HCT116 (cell line): ENCODE measurements at regions not wholly inside any gene's neighbourhood (a gene's known extent, or its start where the extent isn't known, plus 50 kb on each side); places are given as distances from the start of the nearest gene placed in this dataset.

Source experiments
- ATAC-seq: fragments of 200-7000 bp; cut with Tn5 transposase; 2 replicates; pipeline ENCODE4 v1.9.1; 2020; ENCODE audit warnings: mild to moderate bottlenecking, moderate library complexity
- BruUV-seq: library from RNA; stranded (reverse); fragments of 400-500 nt; replicated peaks from 2 replicates; lab custom pipeline; 2021; lab: Mats Ljungman, UMichigan
- CTCF ChIA-PET: fragments of 300-600 bp; sonication (Branson Sonifier 250); formaldehyde crosslinking; loops from one replicate; lab custom pipeline; 2021; ENCODE audit warnings: antibody characterized with exemption; lab: Charles Lee
- POLR2A ChIA-PET: fragments of 300-600, 350-600 bp; sonication (Branson Sonifier 250); formaldehyde crosslinking; loops from one replicate; lab custom pipeline; 2021; ENCODE audit warnings: antibody characterized with exemption; lab: Charles Lee
- RAD21 ChIA-PET, 2 experiments: fragments of 300-600 bp; sonication (Branson Sonifier 250); formaldehyde crosslinking; loops; one replicate each; lab custom pipeline; 2023; ENCODE audit warnings: low total read pairs in 2 of 2; ENCODE audit not compliant: uncharacterized antibody in 2 of 2, unreplicated experiment in 2 of 2, low non-redundant PET in 1 of 2; lab: Charles Lee
- DNase-seq: peaks from one replicate; pipeline ENCODE4 v3.0.0-alpha.2; 2010; ENCODE audit warnings: low read depth, low spot score
- H2AFZ ChIP-seq: fragments of 200-600 bp; shearing (Covaris generic), sonication (generic); 2 replicates; pipeline ENCODE4 v1.6.1; 2017; ENCODE audit warnings: low read depth, mixed run types, mixed read lengths, antibody characterized with exemption, low read length; ENCODE audit not compliant: poor library complexity, severe bottlenecking
- H3K27ac ChIP-seq: 2 replicates; pipeline ENCODE4 v1.5.1; 2012; ENCODE audit warnings: low read depth, low read length
- H3K27me3 ChIP-seq: fragments of 200-600 bp; sonication (generic); 2 replicates; pipeline ENCODE4 v1.6.1; 2016; ENCODE audit warnings: mixed run types, low read length, mixed read lengths; ENCODE audit not compliant: insufficient read depth
- H3K36me3 ChIP-seq, 2 experiments: fragments of 200-500 bp in 1 of 2; fragments of 200-600 bp in 1 of 2; sonication (Bioruptor generic) in 1 of 2; sonication (generic) in 1 of 2; 2 replicates each; pipeline versions ENCODE4 v1.5.1 to v1.6.1; 2014 to 2016; ENCODE audit warnings: low read length in 2 of 2, inconsistent platforms in 1 of 2, mixed read lengths in 1 of 2, mixed run types in 1 of 2; ENCODE audit not compliant: insufficient read depth in 2 of 2, control insufficient read depth in 1 of 2
- H3K4me1 ChIP-seq, 2 experiments: fragments of 200-600 bp in 1 of 2; sonication (generic) in 1 of 2; 2 replicates each; pipeline versions ENCODE4 v1.5.1 to v1.6.1; 2012 to 2017; ENCODE audit warnings: low read length in 2 of 2, inconsistent platforms in 1 of 2, mild to moderate bottlenecking in 1 of 2, mixed read lengths in 1 of 2, mixed run types in 1 of 2, moderate library complexity in 1 of 2; ENCODE audit not compliant: insufficient read depth in 2 of 2, control insufficient read depth in 1 of 2
- H3K4me2 ChIP-seq: fragments of 200-600 bp; sonication (generic); 2 replicates; pipeline ENCODE4 v1.6.1; 2017; ENCODE audit warnings: mixed run types, low read length, mixed read lengths
- H3K4me3 ChIP-seq, 2 experiments: fragments of 200-600 bp in 1 of 2; sonication (generic) in 1 of 2; replicated peaks in 1 of 2; 2 replicates each; pipeline ENCODE4 v1.5.1; 2011 to 2016; ENCODE audit warnings: low read length in 2 of 2, control low read depth in 1 of 2, low read depth in 1 of 2, mild to moderate bottlenecking in 1 of 2, mixed read lengths in 1 of 2, mixed run types in 1 of 2
- H3K79me2 ChIP-seq: fragments of 200-600 bp; sonication (generic); 2 replicates; pipeline ENCODE4 v1.6.1; 2017; ENCODE audit warnings: mild to moderate bottlenecking, mixed run types, low read length, moderate library complexity, mixed read lengths; ENCODE audit not compliant: insufficient read depth
- H3K9ac ChIP-seq: fragments of 200-600 bp; sonication (generic); 2 replicates; pipeline ENCODE4 v1.6.1; 2016; ENCODE audit warnings: low read length, mixed read lengths
- H3K9me2 ChIP-seq: fragments of 200-600 bp; sonication (generic), shearing (Covaris generic); 2 replicates; pipeline ENCODE4 v1.6.1; 2017; ENCODE audit warnings: mixed run types, mild to moderate bottlenecking, moderate library complexity; ENCODE audit not compliant: insufficient read depth
- H3K9me3 ChIP-seq, 2 experiments: fragments of 200-500 bp in 1 of 2; fragments of 200-600 bp in 1 of 2; sonication (Bioruptor generic) in 1 of 2; sonication (generic) in 1 of 2; 2 replicates each; pipeline ENCODE4 v1.6.1; 2014 to 2017; ENCODE audit warnings: low read length in 2 of 2, mixed read lengths in 2 of 2, inconsistent platforms in 1 of 2, low read depth in 1 of 2, mild to moderate bottlenecking in 1 of 2, mixed run types in 1 of 2, moderate library complexity in 1 of 2; ENCODE audit not compliant: control insufficient read depth in 1 of 2, insufficient read depth in 1 of 2
- H4K20me1 ChIP-seq: fragments of 200-600 bp; sonication (generic), shearing (Covaris generic); 2 replicates; pipeline ENCODE4 v1.6.1; 2017; ENCODE audit warnings: mixed run types, mild to moderate bottlenecking, moderate library complexity; ENCODE audit not compliant: insufficient read depth
- CBX3 ChIP-seq: IDR thresholded peaks from 2 replicates; pipeline ENCODE4 v1.6.1; 2012; ENCODE audit warnings: low read depth
- CEBPB ChIP-seq: IDR thresholded peaks from 2 replicates; pipeline ENCODE4 v1.6.1; 2012; ENCODE audit warnings: low read depth
- ELF1 ChIP-seq: IDR thresholded peaks from 2 replicates; pipeline ENCODE4 v1.6.1; 2012; ENCODE audit warnings: low read depth, borderline replicate concordance
- EZH2 ChIP-seq: fragments of 200-600 bp; sonication (generic); IDR thresholded peaks from 2 replicates; pipeline ENCODE4 v1.6.1; 2017; ENCODE audit warnings: antibody characterized with exemption, mixed run types
- EZH2phosphoT487 ChIP-seq: fragments of 200-600 bp; IDR thresholded peaks from 2 replicates; pipeline ENCODE4 v1.6.1; 2018; ENCODE audit warnings: antibody characterized with exemption, borderline replicate concordance
- POLR2A ChIP-seq: IDR thresholded peaks from 2 replicates; pipeline ENCODE4 v1.7.0; 2011; ENCODE audit warnings: borderline replicate concordance; ENCODE audit not compliant: insufficient read depth, insufficient read length; ENCODE audit errors: extremely low read depth
- POLR2AphosphoS5 ChIP-seq: IDR thresholded peaks from 2 replicates; pipeline ENCODE4 v1.6.1; 2011; ENCODE audit warnings: mild to moderate bottlenecking, low read depth, low read length, moderate library complexity
- RAD21 ChIP-seq: IDR thresholded peaks from 2 replicates; pipeline ENCODE4 v1.6.1; 2012; ENCODE audit warnings: low read depth, mild to moderate bottlenecking
- SIN3A ChIP-seq: IDR thresholded peaks from 2 replicates; pipeline ENCODE4 v1.6.1; 2012; ENCODE audit warnings: low read depth
- ZFX ChIP-seq: fragments of 450-650 bp; IDR thresholded peaks from 2 replicates; pipeline ENCODE4 v1.6.1; 2017
- ZNF274 ChIP-seq: fragments of 200-500 bp; sonication (Bioruptor generic); IDR thresholded peaks from 2 replicates; pipeline ENCODE4 v1.6.1; 2014; ENCODE audit warnings: mild to moderate bottlenecking, low read depth, low read length, inconsistent platforms
- intact Hi-C: fragments of 100-400 bp; cut with micrococcal nuclease; formaldehyde crosslinking; loops from 2 replicates; pipeline ENCODE4 v1.10.0; 2022
- TF ChIP-seq, protein P1 (sequence below): IDR thresholded peaks from 2 replicates; pipeline ENCODE4 v1.6.1; 2012
- TF ChIP-seq, protein P2 (sequence below), 3 experiments: fragments of 200-600 bp in 1 of 3; sonication (generic) in 1 of 3; IDR thresholded peaks in 2 of 3; conservative IDR thresholded peaks in 1 of 3; 2 replicates each; pipeline ENCODE4 v1.5.1; 2012 to 2017; ENCODE audit warnings: low read depth in 2 of 3, low read length in 2 of 3, antibody characterized with exemption in 1 of 3, borderline replicate concordance in 1 of 3, control low read depth in 1 of 3, mild to moderate bottlenecking in 1 of 3, mixed read lengths in 1 of 3, mixed run types in 1 of 3, moderate library complexity in 1 of 3; ENCODE audit not compliant: insufficient read depth in 1 of 3

DNA sequence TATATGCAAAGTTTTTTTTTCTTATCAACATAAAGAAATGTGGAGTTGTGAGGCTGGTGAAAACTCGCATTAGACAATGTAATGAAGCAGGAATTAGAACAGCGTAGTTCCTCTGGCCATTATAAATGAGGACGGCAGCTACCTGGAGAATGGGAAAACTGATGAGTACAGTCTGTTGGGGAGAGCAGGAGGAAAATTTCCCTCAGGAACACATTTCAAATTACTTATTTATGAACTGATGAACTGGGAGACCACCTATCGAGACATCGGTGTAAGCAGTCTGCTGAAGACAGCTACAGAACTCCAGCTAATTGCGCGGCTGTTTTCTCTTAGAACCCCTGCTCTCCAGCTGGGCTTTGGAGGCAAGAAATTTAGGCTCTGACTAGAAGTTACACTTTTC lies 343.9 kb upstream of the CLINT1 start:
- no peak for ATAC-seq

More for the DNA sequence above, 343.9 kb upstream of the CLINT1 start:
- ChIA-PET RAD21 (no interaction called here), CTCF (no interaction called here), POLR2A (no interaction called here)
- H3K4me1 ChIP-seq: no peaks in the 10 kb centered on the region
- no peaks in the 10 kb centered on the region for H3K36me3 ChIP-seq
- intact Hi-C loops: no loop called here
- H2AFZ ChIP-seq: no peak overlapping the region
- peaks cover 44% of the 10 kb centered on the region for H3K27me3 ChIP-seq
- no peaks in the 10 kb centered on the region for H3K79me2 ChIP-seq
- no peaks in the 10 kb centered on the region for H3K9me3 ChIP-seq
- no TSS peak for BruUV-seq
- no peak overlapping the region for H3K9ac ChIP-seq
- no peak overlapping the region for H3K4me2 ChIP-seq
- no peak for DNase-seq
- H4K20me1 ChIP-seq: no peaks in the 10 kb centered on the region
- no peaks in the 10 kb centered on the region for H3K9me2 ChIP-seq
- H3K4me3 ChIP-seq: no peak overlapping the region
- H3K27ac ChIP-seq: no peak overlapping the region
- TF ChIP-seq, protein P1, sequence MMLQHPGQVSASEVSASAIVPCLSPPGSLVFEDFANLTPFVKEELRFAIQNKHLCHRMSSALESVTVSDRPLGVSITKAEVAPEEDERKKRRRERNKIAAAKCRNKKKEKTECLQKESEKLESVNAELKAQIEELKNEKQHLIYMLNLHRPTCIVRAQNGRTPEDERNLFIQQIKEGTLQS: no peak
- TF ChIP-seq SIN3A: no peak
- no peak for TF ChIP-seq CEBPB
- TF ChIP-seq ELF1: no peak
- no peak for TF ChIP-seq EZH2phosphoT487
- TF ChIP-seq, protein P2, sequence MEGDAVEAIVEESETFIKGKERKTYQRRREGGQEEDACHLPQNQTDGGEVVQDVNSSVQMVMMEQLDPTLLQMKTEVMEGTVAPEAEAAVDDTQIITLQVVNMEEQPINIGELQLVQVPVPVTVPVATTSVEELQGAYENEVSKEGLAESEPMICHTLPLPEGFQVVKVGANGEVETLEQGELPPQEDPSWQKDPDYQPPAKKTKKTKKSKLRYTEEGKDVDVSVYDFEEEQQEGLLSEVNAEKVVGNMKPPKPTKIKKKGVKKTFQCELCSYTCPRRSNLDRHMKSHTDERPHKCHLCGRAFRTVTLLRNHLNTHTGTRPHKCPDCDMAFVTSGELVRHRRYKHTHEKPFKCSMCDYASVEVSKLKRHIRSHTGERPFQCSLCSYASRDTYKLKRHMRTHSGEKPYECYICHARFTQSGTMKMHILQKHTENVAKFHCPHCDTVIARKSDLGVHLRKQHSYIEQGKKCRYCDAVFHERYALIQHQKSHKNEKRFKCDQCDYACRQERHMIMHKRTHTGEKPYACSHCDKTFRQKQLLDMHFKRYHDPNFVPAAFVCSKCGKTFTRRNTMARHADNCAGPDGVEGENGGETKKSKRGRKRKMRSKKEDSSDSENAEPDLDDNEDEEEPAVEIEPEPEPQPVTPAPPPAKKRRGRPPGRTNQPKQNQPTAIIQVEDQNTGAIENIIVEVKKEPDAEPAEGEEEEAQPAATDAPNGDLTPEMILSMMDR (IDR thresholded peaks at IDR 0.05 in 2 of 3, conservative IDR thresholded peaks at IDR 0.05 in 1 of 3; ENCODE audit: borderline replicate concordance in 1 of 3, insufficient read depth in 1 of 3, low read depth in 2 of 3, low read length in 2 of 3): no peak
- TF ChIP-seq ZFX: no peak
- TF ChIP-seq EZH2: no peak
- no peak for TF ChIP-seq RAD21
- no peak for TF ChIP-seq CBX3
- TF ChIP-seq POLR2A: no peak
- TF ChIP-seq ZNF274: no peak
- no peak for TF ChIP-seq POLR2AphosphoS5
